ENCODE measurements at regions not wholly inside any gene's neighbourhood (a gene's known extent, or its start where the extent isn't known, plus 50 kb on each side); places are given as distances from the start of the nearest gene placed in this dataset.
"Not testable (repeated sequence)": the region's sequence is repeated elsewhere in the genome, so short reads cannot be mapped to it uniquely, and the experiment has no call there.

DNA sequence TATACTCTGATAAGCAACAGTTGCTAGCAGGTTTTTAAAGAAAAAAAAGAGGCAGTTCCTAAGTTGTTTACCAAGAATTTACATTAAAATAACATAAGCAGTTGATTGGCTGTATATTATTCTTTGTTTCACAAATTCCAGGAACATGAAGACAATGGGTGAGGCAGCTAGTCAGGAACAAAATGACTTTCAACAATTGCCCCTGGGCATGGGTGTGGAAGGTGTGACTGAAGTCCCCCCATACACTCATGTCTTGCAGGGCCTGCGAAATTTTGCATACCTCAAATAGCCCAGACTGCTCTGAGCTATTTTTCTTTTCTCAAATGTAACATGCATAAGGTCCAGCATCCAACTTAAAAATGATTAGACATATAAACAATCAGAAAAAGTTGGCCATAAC is 267.2 kb upstream of the DIO3 start:
- no peak for DNase-seq

- not testable (repeated sequence) for DNase-seq
Measured at GRCh38 chr14:101299781-101300180, 261.5 kb upstream of the DIO3 start.

GRCh38 chr14:101301011-101301410 is 260.3 kb upstream of the DIO3 start:
- DNase-seq = no peak

- DNase-seq = not testable (repeated sequence)
Measured at GRCh38 chr14:101307162-101307561, 254.1 kb upstream of the DIO3 start.

DNA sequence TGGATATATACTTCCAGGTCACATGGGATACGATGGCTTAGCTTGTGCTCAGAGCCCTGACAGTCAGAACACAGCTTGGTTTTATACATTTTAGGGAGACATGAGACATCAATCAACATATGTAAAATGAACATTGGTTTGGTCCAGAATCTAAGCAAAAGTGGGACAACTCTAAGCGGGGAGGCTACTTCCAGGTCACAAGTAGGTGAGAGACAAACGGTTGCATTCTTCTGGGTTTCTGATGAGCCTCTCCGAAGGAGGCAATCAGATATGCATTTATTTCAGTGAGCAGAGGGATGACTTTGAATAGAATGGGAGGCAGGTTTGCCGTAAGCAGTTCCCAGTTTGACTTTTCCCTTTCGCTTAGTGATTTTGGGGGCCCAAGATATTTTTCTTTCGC is 250.1 kb upstream of the DIO3 start:
- not testable (repeated sequence) for DNase-seq

GRCh38 chr14:101313268-101313667 is 248.0 kb upstream of the DIO3 start:
- no peak for DNase-seq

GRCh38 chr14:101315802-101316296 is 245.4 kb upstream of the DIO3 start:
- no peak for DNase-seq

DNA sequence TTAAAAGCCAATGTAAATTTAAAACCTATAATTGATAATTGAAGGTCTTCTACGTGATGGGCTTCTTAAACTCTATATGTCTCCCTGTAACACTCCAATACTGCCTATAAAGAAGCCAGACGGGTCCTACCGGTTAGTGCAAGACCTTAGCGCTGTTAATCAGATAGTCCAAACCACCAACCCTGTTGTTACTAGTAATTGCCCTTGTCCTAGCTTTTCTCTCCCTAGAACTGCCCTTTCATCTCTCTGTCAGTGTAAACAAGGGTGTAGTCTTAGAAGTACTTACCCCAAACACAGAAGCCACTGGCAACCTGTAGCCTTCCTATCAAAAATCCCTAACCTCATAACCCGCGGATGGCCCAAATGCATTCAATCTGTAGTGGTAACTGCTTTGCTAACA is 243.0 kb upstream of the DIO3 start:
- no peak for DNase-seq

- no peak for DNase-seq
Measured at GRCh38 chr14:101320396-101320795, 240.9 kb upstream of the DIO3 start.

DNA sequence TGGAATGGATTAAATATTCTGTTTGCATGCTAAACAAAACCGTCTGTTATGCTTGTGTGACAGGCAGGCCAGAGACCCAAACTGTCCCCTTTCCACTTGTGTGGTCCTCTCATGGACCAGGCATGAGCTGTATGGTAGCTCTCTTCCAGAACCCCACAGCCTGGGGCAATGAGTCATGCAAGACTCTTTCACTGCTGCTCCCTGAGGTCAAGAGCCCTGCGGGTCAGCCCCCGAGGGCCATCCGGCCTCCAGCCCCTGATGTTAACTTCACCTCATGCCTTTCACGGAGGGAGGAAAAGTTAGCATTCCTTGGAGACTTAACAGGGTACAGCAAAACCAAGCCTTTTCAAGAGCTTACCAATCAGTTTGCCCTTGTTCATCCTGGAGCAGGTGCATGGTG is 239.1 kb upstream of the DIO3 start:
- DNase-seq = no peak

GRCh38 chr14:101323111-101323510 is 238.2 kb upstream of the DIO3 start:
- no peak for DNase-seq

- not testable (repeated sequence) for DNase-seq
Measured at GRCh38 chr14:101323614-101324235, 237.6 kb upstream of the DIO3 start.

- DNase-seq = no peak
Measured at GRCh38 chr14:101325319-101325718, 236.0 kb upstream of the DIO3 start.

- DNase-seq = no peak
Measured at GRCh38 chr14:101328412-101329028, 232.8 kb upstream of the DIO3 start.

DNA sequence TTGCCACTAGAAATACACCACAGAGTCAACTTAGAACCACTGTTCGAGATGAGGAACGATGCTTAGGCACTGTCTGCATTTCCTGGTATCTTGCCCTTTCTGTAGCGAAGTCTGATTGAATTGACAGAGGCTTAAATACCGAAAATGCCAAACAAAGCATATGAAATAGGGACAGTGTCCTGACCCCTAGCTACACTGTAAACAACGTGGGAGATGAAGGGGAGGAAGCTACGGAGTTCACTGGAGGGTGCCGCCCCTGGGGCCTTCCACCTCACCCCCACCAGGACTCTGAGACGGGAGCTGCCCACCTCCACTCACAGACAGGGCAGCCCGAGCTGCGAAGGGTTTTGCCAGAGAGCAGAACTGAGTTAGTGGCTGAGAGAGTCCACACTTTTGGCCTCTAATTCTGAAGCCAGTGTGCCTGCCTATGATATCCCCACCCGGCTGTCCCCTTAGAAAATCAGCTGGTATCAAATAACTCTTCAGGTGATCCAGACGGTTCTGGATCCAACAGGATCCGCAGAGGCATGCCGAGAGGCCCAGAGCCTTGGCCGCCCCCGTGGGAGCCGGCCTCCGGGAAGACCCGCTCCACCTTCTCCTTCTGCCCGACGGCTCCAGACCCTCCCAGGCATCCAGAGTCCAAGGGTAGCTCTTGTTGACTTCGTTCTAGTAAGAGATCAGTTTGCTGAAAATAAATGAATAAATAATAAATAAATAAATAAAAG is 230.7 kb upstream of the DIO3 start:
- DNase-seq = no peak

DNA sequence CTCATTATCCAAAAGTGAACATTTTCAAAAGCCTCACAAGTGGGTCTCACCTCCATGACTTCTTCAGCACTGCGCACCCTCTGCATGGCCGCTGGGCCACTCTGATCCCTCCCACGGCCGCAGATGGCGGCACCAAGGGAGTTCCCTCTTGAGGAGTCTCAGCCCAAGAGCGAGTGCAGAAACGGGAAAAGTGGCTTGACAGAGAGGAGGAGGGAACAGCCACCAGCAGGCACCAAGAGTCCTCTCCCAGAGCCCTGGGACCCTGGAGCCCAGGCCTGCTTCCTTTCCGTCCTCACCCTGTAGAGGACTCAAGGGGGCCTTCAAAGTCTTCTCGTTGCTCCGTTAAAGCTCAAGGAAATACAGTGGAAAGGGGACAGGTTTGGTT is 230.2 kb upstream of the DIO3 start:
- no peak for DNase-seq

- DNase-seq = no peak
Measured at GRCh38 chr14:101331661-101332169, 229.6 kb upstream of the DIO3 start.

DNA sequence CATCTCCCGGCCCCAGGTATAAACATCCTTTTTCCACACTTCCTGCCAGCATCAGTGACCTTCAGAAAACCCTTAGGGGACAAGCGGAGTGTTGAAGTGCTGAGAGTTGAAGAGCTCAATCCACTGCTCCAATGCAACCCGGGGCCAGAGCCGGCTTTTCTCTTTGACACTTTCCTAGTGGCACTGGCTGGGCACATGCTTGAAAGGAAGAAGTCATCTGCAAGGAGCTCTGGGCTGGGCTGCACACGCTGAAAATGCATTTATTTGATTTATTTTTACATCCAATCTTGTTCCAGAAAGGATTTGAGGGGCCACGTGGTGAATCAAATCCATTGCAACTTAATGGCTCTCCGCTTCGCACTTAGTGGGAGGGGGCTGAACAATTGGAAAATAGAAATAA is 229.0 kb upstream of the DIO3 start:
- no peak for DNase-seq

GRCh38 chr14:101333335-101334280 is 227.7 kb upstream of the DIO3 start:
- no peak for DNase-seq

- DNase-seq = no peak
Measured at GRCh38 chr14:101334656-101335055, 226.6 kb upstream of the DIO3 start.

DNA sequence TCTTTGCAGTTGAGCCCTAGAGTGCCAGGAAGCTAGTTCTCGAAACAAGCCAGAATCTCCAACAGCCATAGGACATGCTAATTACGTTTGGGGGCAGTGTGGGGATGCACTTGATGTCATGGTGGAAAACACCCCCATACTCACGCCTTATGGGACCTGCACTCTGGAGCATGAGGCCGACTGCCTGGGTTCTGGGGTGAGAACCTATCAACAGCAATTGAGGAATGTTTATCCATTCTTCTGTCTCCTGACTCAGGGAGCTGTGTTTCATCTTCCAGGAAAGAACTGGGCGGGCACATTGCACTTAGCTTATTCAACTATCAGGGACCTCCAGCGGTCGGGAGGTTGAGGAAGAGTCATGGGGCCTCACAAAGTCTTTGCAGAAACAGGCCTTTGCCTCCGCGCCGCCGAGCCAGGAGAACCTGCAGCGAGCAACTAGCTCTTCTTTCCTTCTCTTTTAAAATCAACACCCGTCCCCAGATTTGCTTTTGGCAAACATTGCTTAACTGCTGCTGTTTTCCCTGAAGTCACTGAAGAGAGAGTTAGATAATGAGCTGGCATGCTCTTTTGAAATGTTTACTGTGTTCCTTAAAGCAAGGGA is 226.1 kb upstream of the DIO3 start:
- no peak for DNase-seq

- no peak for DNase-seq
Measured at GRCh38 chr14:101336183-101336582, 225.1 kb upstream of the DIO3 start.

Measured in NCI-H1105 treated with DMSO at 0.1 percent for 48 hours (cell line).